Neuronal stem cell (in vitro differentiated cells): ENCODE measurements at regions not wholly inside any gene's neighbourhood (a gene's known extent, or its start where the extent isn't known, plus 50 kb on each side); places are given as distances from the start of the nearest gene placed in this dataset.

Experiments used
- DNase-seq: peaks from one replicate; pipeline ENCODE4 v3.0.0-alpha.2; 2013; ENCODE audit warnings: low spot score
- H2AFZ ChIP-seq: one replicate; pipeline ENCODE4 v1.6.1; 2013; ENCODE audit warnings: mild to moderate bottlenecking, low read length, inconsistent platforms
- H2AK5ac ChIP-seq: 2 replicates; pipeline ENCODE4 v1.6.1; 2013; ENCODE audit warnings: low read depth, mild to moderate bottlenecking, inconsistent platforms, low read length, moderate library complexity, mixed read lengths
- H2BK120ac ChIP-seq: 2 replicates; pipeline ENCODE4 v1.6.1; 2013; ENCODE audit warnings: low read depth, mild to moderate bottlenecking, inconsistent platforms, low read length, moderate library complexity, mixed read lengths
- H2BK12ac ChIP-seq: one replicate; pipeline ENCODE4 v1.6.1; 2013; ENCODE audit warnings: low read length, inconsistent platforms
- H2BK15ac ChIP-seq: 2 replicates; pipeline ENCODE4 v1.6.1; 2013; ENCODE audit warnings: mild to moderate bottlenecking, low read length, inconsistent platforms, mixed read lengths
- H2BK5ac ChIP-seq: one replicate; pipeline ENCODE4 v1.6.1; 2013; ENCODE audit warnings: inconsistent platforms, mild to moderate bottlenecking, low read length, moderate library complexity
- H3K14ac ChIP-seq: one replicate; pipeline ENCODE4 v1.6.1; 2013; ENCODE audit warnings: low read length, inconsistent platforms
- H3K18ac ChIP-seq: 2 replicates; pipeline ENCODE4 v1.6.1; 2013; ENCODE audit warnings: low read length, inconsistent platforms
- H3K23ac ChIP-seq: 2 replicates; pipeline ENCODE4 v1.6.1; 2013; ENCODE audit warnings: low read depth, mild to moderate bottlenecking, mixed read lengths, low read length, inconsistent platforms; ENCODE audit not compliant: poor library complexity
- H3K27ac ChIP-seq: replicated peaks from 3 replicates; pipeline ENCODE4 v1.5.1; 2013; ENCODE audit warnings: low read length, inconsistent platforms
- H3K27me3 ChIP-seq, 3 experiments: 2 replicates each; pipeline ENCODE4 v1.6.1; 2013; ENCODE audit warnings: low read length in 3 of 3, mild to moderate bottlenecking in 2 of 3, inconsistent platforms in 1 of 3, low read depth in 1 of 3, mixed read lengths in 1 of 3, moderate library complexity in 1 of 3; ENCODE audit not compliant: control insufficient read depth in 3 of 3, insufficient read depth in 3 of 3
- H3K36me3 ChIP-seq, 2 donors: replicated peaks in 1 of 2; 2 replicates each; pipeline ENCODE4 v1.6.1; 2013; ENCODE audit warnings: low read length in 2 of 2; ENCODE audit not compliant: control insufficient read depth in 2 of 2, insufficient read depth in 2 of 2
- H3K4ac ChIP-seq: 2 replicates; pipeline ENCODE4 v1.6.1; 2013; ENCODE audit warnings: inconsistent platforms, mild to moderate bottlenecking, low read length, moderate library complexity
- H3K4me1 ChIP-seq, 2 donors: 1 replicate in 1 of 2; 2 replicates in 1 of 2; pipeline ENCODE4 v1.6.1; 2013; ENCODE audit warnings: low read length in 2 of 2, low read depth in 1 of 2; ENCODE audit not compliant: control insufficient read depth in 2 of 2, insufficient read depth in 1 of 2
- H3K4me2 ChIP-seq: one replicate; pipeline ENCODE4 v1.6.1; 2013; ENCODE audit warnings: mild to moderate bottlenecking, low read length, inconsistent platforms; ENCODE audit not compliant: insufficient read depth, poor library complexity, severe bottlenecking
- H3K4me3 ChIP-seq, 2 donors: 2 replicates each; pipeline ENCODE4 v1.5.1; 2013; ENCODE audit warnings: low read length in 2 of 2, mild to moderate bottlenecking in 2 of 2, inconsistent platforms in 1 of 2, moderate library complexity in 1 of 2
- H3K79me1 ChIP-seq: one replicate; pipeline ENCODE4 v1.6.1; 2013; ENCODE audit warnings: low read depth, mild to moderate bottlenecking, inconsistent platforms, low read length, moderate library complexity
- H3K9ac ChIP-seq: one replicate; pipeline ENCODE4 v1.6.1; 2013; ENCODE audit warnings: mild to moderate bottlenecking, low read depth, low read length, inconsistent platforms; ENCODE audit not compliant: poor library complexity
- H3K9me3 ChIP-seq, 2 donors: replicated peaks in 1 of 2; 2 replicates each; pipeline versions ENCODE3 to v1.6.1; 2013; ENCODE audit warnings: low read length in 2 of 2, mild to moderate bottlenecking in 2 of 2, inconsistent platforms in 1 of 2, low read depth in 1 of 2, mixed read lengths in 1 of 2, moderate library complexity in 1 of 2; ENCODE audit not compliant: control insufficient read depth in 2 of 2, insufficient read depth in 1 of 2
- H4K8ac ChIP-seq: one replicate; pipeline ENCODE4 v1.6.1; 2013; ENCODE audit warnings: low read depth, mild to moderate bottlenecking, inconsistent platforms, low read length, moderate library complexity
- H4K91ac ChIP-seq: one replicate; pipeline ENCODE4 v1.6.1; 2013; ENCODE audit warnings: low read length, low read depth, mild to moderate bottlenecking, inconsistent platforms; ENCODE audit not compliant: poor library complexity
- WGBS, 2 donors: extraction: QIAGEN DNeasy Blood & Tissue Kit; methylation state at CpG; one replicate each; pipeline ENCODE4 v1.1.7; 2013; ENCODE audit warnings: missing lambda C conversion rate in 2 of 2, mixed read lengths in 1 of 2; ENCODE audit not compliant: insufficient read length in 2 of 2, insufficient replicate concordance in 1 of 2; ENCODE audit errors: extremely low coverage in 2 of 2; 5-methylcytosine and 5-hydroxymethylcytosine counted together

DNA sequence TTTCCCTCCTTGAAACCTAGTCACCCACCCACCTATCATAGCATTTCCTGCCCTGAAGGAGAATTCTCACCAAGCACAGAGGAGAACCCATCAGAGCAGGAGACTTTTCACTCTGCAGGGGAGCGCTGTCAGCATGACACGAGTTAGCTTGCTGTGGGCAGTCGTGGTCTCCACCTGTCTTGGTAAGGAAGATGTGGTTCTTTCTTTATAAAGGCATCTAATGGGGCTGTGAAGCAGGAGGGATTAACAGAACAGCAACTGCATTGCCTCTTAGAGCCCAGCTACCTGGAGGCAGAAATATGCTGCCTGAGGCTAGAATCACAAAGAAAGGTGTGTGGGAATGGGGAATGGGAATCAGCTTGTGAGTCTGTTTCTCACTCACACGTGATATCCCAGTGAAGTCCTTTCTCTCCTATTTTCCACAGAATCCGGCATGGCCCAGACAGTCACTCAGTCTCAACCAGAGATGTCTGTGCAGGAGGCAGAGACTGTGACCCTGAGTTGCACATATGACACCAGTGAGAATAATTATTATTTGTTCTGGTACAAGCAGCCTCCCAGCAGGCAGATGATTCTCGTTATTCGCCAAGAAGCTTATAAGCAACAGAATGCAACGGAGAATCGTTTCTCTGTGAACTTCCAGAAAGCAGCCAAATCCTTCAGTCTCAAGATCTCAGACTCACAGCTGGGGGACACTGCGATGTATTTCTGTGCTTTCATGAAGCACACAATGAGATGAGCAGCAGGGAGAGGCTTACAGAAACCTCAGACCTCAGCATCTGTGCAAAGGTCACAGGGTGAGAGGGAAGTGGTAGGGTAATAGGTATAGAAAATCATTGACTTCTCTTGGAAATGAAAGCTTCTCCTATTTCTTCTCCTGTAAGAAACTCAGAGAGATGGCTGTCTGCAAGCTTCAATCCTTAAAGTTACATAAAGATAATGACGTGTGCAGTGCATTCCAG lies 316.9 kb downstream of the DAD1 start:
- no peak overlapping the region for H3K4me2 ChIP-seq
- H2BK5ac ChIP-seq = no peak overlapping the region
- H3K36me3 ChIP-seq = no peaks in the 10 kb centered on the region
- H3K23ac ChIP-seq = no peak overlapping the region
- H3K9me3 ChIP-seq = no peaks in the 10 kb centered on the region
- H3K18ac ChIP-seq = no peak overlapping the region
- no peak overlapping the region for H4K91ac ChIP-seq
- H3K4ac ChIP-seq = no peak overlapping the region
- H3K14ac ChIP-seq = no peak overlapping the region
- peaks cover 0 to 5% of the 10 kb centered on the region in 2 donors for H3K4me1 ChIP-seq
- no peak overlapping the region for H2BK120ac ChIP-seq
- no peak overlapping the region for H2BK15ac ChIP-seq
- no peak for DNase-seq
- H2AFZ ChIP-seq = no peak overlapping the region
- H3K4me3 ChIP-seq = no peak overlapping the region
- H2AK5ac ChIP-seq = no peak overlapping the region
- no peak overlapping the region for H4K8ac ChIP-seq
- H3K27me3 ChIP-seq = peaks cover 0 to 3% (median 0%) of the 10 kb centered on the region in 3 experiments
- no peaks in the 10 kb centered on the region for H3K79me1 ChIP-seq
- no CpG with 5 or more reads among the region's 11 CpGs for WGBS, 2 donors
- H3K9ac ChIP-seq = no peak overlapping the region
- H2BK12ac ChIP-seq = no peak overlapping the region
- no peak overlapping the region for H3K27ac ChIP-seq

DNA sequence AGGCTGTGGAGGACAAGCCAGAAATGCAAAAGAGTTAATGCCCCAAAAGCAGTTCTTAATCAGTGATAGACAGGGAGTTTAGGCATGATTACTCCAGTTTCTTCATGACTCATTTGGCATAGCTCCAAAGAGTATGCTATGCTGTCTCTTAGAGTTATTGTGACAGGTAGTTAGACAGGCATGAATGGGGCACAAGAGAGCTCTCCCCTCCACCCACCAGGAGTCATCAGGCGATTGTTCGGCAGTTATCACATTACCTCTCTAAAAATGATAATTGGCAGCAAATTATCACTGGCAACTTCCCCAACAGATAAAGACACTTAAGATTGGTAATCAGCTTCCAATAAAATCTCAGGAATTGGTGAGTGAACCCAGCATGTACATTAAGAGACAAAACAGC lies 320.1 kb downstream of the DAD1 start:
- WGBS, 2 donors = no CpG with 5 or more reads among the region's 2 CpGs
- H3K27me3 ChIP-seq = peaks cover 0 to 8% (median 0%) of the 10 kb centered on the region in 3 experiments

DNA sequence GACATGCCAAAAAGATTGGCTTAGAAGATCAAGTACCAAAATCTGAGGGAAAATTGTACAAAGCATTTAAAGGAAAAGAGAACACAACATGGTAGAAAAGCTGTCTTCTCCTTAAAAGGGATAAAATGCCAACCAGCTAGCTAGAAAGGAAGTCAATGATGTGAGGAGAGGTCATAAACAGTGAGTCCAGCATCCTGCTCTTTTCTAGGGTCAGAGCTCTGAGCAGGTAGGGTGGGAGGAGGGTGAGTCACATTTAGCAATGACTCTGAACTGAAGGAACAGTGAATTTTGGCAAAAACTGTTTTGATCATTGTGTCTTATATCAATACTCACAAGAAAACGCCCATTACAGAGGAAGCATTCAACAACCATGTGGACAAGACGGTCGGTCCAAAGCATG lies 322.3 kb downstream of the DAD1 start:
- no peaks in the 10 kb centered on the region for H3K36me3 ChIP-seq
- H3K4me2 ChIP-seq = no peak overlapping the region
- H2BK5ac ChIP-seq = no peak overlapping the region
- H2BK15ac ChIP-seq = no peak overlapping the region
- H3K4ac ChIP-seq = no peak overlapping the region
- no peak overlapping the region for H2BK120ac ChIP-seq
- no peaks in the 10 kb centered on the region for H3K79me1 ChIP-seq
- H3K4me3 ChIP-seq = no peak overlapping the region
- H3K9ac ChIP-seq = no peak overlapping the region
- H3K14ac ChIP-seq = no peak overlapping the region
- no peak overlapping the region for H3K23ac ChIP-seq
- H4K91ac ChIP-seq = no peak overlapping the region
- no peak overlapping the region for H2AK5ac ChIP-seq
- H3K9me3 ChIP-seq = no peaks in the 10 kb centered on the region
- peaks cover 0 to 5% (median 0%) of the 10 kb centered on the region in 3 experiments for H3K27me3 ChIP-seq
- no peak overlapping the region for H3K27ac ChIP-seq
- H3K4me1 ChIP-seq = peaks cover 0 to 5% of the 10 kb centered on the region in 2 donors
- H4K8ac ChIP-seq = no peak overlapping the region
- H2BK12ac ChIP-seq = no peak overlapping the region
- no peak overlapping the region for H3K18ac ChIP-seq
- no peak for DNase-seq
- H2AFZ ChIP-seq = no peak overlapping the region
- WGBS, 2 donors = no CpG with 5 or more reads among the region's 3 CpGs

More for the DNA sequence above, 320.1 kb downstream of the DAD1 start:
- Histone ChIP-seq H2BK15ac (no peak overlapping the region), H3K23ac (no peak overlapping the region), H3K4me2 (no peak overlapping the region), H3K36me3 (no peaks in the 10 kb centered on the region), H2BK120ac (no peak overlapping the region), H2AK5ac (no peak overlapping the region), H3K14ac (no peak overlapping the region), H4K91ac (no peak overlapping the region), H4K8ac (no peak overlapping the region), H3K9ac (no peak overlapping the region), H3K18ac (no peak overlapping the region), H2BK12ac (no peak overlapping the region), H2BK5ac (no peak overlapping the region), H3K27ac (no peak overlapping the region), H3K4ac (no peak overlapping the region), H3K9me3 (no peaks in the 10 kb centered on the region), H3K4me3 (no peak overlapping the region), H2AFZ (no peak overlapping the region), H3K4me1 (peaks cover 0 to 10% of the 10 kb centered on the region in 2 donors), H3K79me1 (no peaks in the 10 kb centered on the region)
- no peak for DNase-seq

DNA sequence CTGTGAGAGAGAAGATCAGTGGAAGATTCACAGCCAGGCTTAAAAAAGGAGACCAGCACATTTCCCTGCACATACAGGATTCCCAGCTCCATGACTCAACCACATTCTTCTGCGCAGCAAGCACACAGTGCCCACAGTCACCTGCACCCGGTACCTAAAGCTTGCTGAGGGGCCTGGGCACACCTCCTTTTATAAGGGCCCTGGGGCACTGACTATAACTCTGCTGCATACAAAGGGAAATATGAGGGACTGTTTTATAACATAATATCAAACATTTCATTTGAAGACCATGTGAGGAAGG lies 322.9 kb downstream of the DAD1 start:
- H3K27ac ChIP-seq = no peak overlapping the region
- H3K4me1 ChIP-seq = peaks cover 0 to 5% of the 10 kb centered on the region in 2 donors
- H3K18ac ChIP-seq = no peak overlapping the region
- H2BK12ac ChIP-seq = no peak overlapping the region
- no peak overlapping the region for H3K14ac ChIP-seq
- peaks cover 0 to 5% (median 0%) of the 10 kb centered on the region in 3 experiments for H3K27me3 ChIP-seq
- no peak overlapping the region for H2AK5ac ChIP-seq
- H3K36me3 ChIP-seq = no peaks in the 10 kb centered on the region
- no peak overlapping the region for H2BK120ac ChIP-seq
- no peak overlapping the region for H2BK15ac ChIP-seq
- no peak for DNase-seq
- H4K8ac ChIP-seq = no peak overlapping the region
- no peak overlapping the region for H2BK5ac ChIP-seq
- H3K9ac ChIP-seq = no peak overlapping the region
- no peak overlapping the region for H4K91ac ChIP-seq
- H3K4me2 ChIP-seq = no peak overlapping the region
- no CpG with 5 or more reads among the region's 2 CpGs for WGBS, 2 donors
- H3K79me1 ChIP-seq = no peaks in the 10 kb centered on the region
- no peak overlapping the region for H3K4ac ChIP-seq
- H2AFZ ChIP-seq = no peak overlapping the region
- H3K9me3 ChIP-seq = no peaks in the 10 kb centered on the region
- no peak overlapping the region for H3K4me3 ChIP-seq
- no peak overlapping the region for H3K23ac ChIP-seq
